ENCODE measurements at regions not wholly inside any gene's neighbourhood (a gene's known extent, or its start where the extent isn't known, plus 50 kb on each side); places are given as distances from the start of the nearest gene placed in this dataset.

- TF ChIP-seq ETV5 (CRISPR knock-in tag; IDR thresholded peaks at IDR 0.05; ENCODE audit: borderline replicate concordance) (no peak), MTA1 (CRISPR knock-in tag; IDR thresholded peaks at IDR 0.05; ENCODE audit: borderline replicate concordance) (no peak), AGO1 (IDR thresholded peaks at IDR 0.05; ENCODE audit: low read depth, low read length, poor library complexity, severe bottlenecking) (no peak), GABPA (IDR thresholded peaks at IDR 0.05; ENCODE audit: low read depth, low read length) (no peak), GABPA (CRISPR knock-in tag; IDR thresholded peaks at IDR 0.05; ENCODE audit: low read depth) (no peak), ASH2L (IDR thresholded peaks at IDR 0.05; ENCODE audit: insufficient read length, low read depth, low read length) (no peak), EZH2 (conservative IDR thresholded peaks at IDR 0.05; ENCODE audit: low read depth, low read length) (no peak), CTCF (CRISPR knock-in tag; IDR thresholded peaks at IDR 0.05) (no peak), KLF6 (CRISPR knock-in tag; IDR thresholded peaks at IDR 0.05) (no peak), ZFP36 (IDR thresholded peaks at IDR 0.05; ENCODE audit: borderline replicate concordance, low read depth, low read length, partially characterized antibody) (no peak), ZNF720 (CRISPR knock-in tag; IDR thresholded peaks at IDR 0.05) (no peak), PBX3 (CRISPR knock-in tag; IDR thresholded peaks at IDR 0.05; ENCODE audit: borderline replicate concordance) (no peak), ZNF274 (CRISPR knock-in tag; IDR thresholded peaks at IDR 0.05) (no peak), CC2D1A (CRISPR knock-in tag; IDR thresholded peaks at IDR 0.05) (no peak)
Measured at GRCh38 chr1:166351676-166352075, 184.9 kb upstream of the FAM78B start.

Measured in HepG2 (cell line).